GM21526 (cell line): ENCODE measurements at regions not wholly inside any gene's neighbourhood (a gene's known extent, or its start where the extent isn't known, plus 50 kb on each side); places are given as distances from the start of the nearest gene placed in this dataset.
"Not testable (repeated sequence)": the region's sequence is repeated elsewhere in the genome, so short reads cannot be mapped to it uniquely, and the experiment has no call there.

ENCODE experiments used
- ATAC-seq: cut with Tn5 transposase; IDR thresholded peaks from one replicate; pipeline ENCODE4 v1.9.1; 2021; ENCODE audit warnings: moderate library complexity; ENCODE audit not compliant: unreplicated experiment, low FRiP score

DNA sequence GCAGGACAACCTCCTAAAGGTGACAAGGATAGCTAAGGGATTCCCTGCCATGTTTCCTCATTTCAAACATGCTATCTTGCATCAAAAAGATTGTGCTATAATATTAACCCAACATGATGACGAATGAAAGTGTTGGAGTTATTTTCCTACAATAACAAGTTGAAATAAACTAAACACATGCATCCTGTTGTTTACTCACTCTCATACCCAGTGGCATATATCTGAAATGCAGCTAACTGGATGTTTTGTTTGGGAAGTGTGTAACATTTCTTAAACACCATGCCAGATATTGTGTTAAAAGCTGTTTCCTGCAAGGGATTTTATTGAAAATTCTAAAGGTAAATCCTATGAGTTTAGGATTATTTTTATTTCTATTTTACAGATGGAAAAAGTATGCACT is 139.6 kb downstream of the TFPI2 start:
- ATAC-seq: no peak

GRCh38 chr7:93747019-93747418 is 143.5 kb downstream of the TFPI2 start:
- ATAC-seq: no peak

GRCh38 chr7:93739424-93739823 is 151.1 kb downstream of the TFPI2 start:
- ATAC-seq: no peak

GRCh38 chr7:93737953-93738352 is 152.6 kb downstream of the TFPI2 start:
- no peak for ATAC-seq

DNA sequence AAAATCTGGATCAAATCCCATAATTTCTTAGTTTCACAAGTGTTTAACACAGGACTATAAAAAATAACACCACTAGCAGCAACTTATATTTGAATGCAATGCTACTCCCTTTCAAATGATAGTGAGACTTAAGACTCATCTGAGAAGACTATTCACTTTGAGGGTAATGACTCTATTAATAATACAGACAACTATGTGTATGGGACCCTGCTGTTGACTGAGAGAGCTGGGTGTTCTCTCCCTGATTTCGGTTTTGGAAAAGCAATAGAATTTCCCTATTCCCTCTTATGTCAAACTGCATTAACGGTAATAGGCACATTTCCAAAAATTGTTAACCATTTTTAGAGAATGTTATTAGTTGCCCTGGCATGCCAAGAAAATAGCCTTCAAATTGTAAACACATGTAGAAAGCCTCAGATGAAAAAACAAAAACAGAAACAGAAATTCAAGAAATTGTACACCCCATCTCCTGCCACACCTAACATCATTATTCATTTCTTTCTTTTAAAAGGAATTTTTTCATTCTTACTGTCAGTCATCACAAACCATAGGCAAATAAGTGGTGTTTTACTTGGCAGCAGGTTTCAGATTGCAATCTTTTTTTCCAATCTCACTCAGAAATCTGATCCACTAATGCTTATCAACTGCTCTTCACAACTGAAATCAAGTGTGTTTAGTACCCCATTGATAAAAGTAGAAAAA is 153.7 kb downstream of the TFPI2 start:
- ATAC-seq: no peak

- no peak for ATAC-seq
Measured at GRCh38 chr7:93728292-93728691, 153.8 kb upstream of the CALCR start.

- no peak for ATAC-seq
Measured at GRCh38 chr7:93725954-93726353, 151.4 kb upstream of the CALCR start.

DNA sequence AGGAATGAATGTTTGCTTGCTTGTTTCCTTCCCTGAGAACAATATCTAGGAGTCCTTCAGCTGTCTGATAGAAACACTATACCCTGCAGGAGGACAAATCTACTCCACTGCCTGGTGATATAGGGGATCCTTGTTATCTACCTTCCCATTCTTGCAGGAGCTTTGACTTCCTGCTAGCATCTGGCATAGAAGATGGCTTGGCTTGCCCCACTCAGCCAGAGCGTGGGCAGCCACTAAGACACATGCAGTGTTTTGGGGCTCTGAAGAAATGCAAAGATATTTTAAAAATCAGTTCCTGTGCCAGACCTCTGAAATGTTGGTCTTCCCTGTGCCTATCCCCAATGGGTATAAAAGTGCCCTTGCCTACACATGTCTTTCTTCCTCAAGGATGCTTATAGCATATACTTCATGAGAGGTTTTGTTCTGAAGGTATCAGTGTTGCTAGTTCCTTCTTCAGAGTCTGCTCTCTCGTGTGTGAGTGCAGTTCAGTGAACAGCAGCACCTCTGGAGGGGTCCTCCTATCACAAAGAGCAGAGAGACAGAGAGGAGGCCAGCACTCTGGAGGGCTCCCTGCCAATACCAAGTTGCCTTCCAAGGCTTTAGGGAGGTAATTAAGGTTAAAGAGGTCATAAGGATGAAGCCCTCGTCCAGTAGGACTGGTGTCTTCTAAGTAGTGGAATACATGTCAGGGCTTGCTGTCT is 149.1 kb upstream of the CALCR start:
- ATAC-seq: no peak

- no peak for ATAC-seq
Measured at GRCh38 chr7:93720106-93720505, 145.6 kb upstream of the CALCR start.

- ATAC-seq: no peak
Measured at GRCh38 chr7:93719546-93719945, 145.0 kb upstream of the CALCR start.

- no peak for ATAC-seq
Measured at GRCh38 chr7:93717217-93717900, 142.8 kb upstream of the CALCR start.

DNA sequence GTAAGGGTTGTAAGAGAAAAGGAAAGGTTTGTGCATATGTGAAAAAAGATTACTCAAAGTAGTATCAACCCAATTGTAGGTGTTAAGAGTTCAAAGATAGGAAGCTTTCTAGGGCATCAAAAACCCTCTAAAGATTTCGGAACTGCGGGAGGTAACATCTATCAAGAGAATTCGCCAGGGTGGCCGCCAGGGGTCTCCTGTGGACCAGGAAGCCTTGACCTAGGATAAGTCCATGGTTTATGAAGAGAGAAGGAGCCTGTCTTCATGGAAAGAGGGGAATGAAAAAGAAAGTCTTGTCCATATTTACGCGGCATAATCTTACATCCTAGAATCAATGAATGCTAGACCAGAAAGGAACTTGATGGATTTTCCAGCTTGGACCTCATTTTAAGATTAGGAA is 140.7 kb upstream of the CALCR start:
- ATAC-seq: no peak

GRCh38 chr7:93711926-93712325 is 137.4 kb upstream of the CALCR start:
- ATAC-seq: no peak

- ATAC-seq: not testable (repeated sequence)
Measured at GRCh38 chr7:93708255-93708654, 133.7 kb upstream of the CALCR start.

DNA sequence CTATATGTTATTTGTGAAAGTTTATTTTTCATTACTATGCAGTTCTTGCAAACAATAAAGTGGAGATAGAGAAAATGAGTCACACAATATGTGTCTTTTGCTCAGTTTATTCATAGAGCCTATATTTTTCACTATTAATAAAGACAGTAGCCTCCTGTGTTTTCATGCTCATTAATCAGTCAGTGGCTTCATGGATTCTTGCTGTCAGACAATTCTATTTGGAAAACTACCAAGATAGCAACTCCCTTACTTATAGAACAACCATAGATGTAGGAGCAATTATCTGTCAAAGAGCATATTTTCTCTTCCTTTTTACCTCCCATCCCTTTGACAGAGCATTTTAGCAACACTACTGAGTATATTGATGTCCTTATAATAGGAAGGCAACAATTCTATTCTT is 132.7 kb upstream of the CALCR start:
- no peak for ATAC-seq

- ATAC-seq: not testable (repeated sequence)
Measured at GRCh38 chr7:93706162-93706561, 131.6 kb upstream of the CALCR start.

- ATAC-seq: no peak
Measured at GRCh38 chr7:93704217-93704616, 129.7 kb upstream of the CALCR start.

DNA sequence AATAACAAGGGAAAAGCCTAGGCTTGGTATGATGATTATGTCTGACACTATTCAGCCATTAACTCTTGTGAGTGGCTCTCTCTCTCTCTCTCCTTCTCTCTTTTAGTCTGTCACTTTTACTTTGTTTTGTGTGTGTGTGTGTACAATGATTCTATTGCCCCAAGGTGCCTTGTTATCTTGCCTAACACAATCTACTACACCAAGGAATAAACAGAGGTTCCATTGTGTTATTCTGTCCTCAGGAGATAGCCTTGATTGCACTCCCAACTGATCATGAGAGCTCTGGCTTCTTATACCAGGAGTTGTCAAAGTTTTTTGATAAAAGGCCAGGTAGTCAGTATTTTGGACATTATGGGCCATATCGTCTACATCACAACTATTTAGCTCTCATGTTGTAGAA is 123.4 kb upstream of the CALCR start:
- ATAC-seq: no peak

DNA sequence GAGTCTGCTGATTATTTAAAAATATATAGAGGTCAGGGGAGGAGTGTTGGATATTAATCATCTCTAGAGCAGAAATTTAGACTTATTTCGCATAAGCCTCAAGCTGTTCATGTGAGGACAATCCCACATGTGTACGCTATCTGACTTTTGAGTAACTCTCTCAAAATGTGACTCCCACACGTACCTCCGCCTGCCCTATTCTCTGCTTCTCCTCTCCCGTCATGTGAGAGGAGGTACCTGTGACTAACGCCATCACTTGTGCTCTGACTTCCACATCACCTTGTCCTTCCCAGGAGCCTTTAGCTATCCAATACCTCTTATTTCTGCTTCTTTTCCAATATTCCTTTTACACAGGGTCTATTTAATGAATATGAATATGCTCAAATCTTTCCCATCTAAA is 119.3 kb upstream of the CALCR start:
- no peak for ATAC-seq

GRCh38 chr7:93690021-93690420 is 115.5 kb upstream of the CALCR start:
- no peak for ATAC-seq

DNA sequence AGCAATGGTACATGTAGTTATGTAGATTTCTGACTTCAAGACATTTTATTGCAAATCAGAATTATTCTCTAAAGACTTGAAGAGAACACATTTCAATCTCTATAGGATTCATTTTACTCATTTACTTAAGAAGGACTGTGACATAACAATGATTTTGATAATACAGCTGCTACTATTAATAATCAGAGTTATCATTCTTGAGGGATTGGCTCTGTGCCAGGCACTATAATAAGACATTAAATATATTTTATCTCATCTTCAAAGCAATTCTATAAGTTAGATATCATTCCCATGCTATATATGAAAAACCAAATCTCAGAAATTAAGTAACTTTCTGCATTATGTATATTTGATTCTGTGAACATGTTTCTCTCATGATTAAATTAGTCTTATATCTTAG is 103.7 kb upstream of the CALCR start:
- no peak for ATAC-seq
